ENCODE measurements at regions not wholly inside any gene's neighbourhood (a gene's known extent, or its start where the extent isn't known, plus 50 kb on each side); places are given as distances from the start of the nearest gene placed in this dataset.

DNA sequence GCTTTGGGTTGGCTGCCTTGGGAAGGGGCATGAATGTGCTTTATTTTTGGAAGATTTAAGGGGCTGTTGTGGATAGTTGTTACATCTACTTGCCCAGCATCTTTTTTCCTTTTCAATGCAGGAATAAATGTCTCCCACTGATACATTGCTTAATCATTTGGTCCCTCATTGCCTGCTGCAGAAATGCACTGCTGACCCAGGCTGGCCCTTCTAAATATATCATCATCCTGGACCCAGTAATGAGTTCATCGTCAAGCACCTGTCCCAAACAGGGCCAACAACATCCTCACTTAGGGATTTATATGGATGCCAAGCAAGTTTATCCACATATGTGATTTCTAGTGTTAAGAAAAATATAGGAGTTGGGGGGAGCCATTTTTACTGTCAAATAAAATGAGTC lies 67.2 kb downstream of the ASCL1 start (continued):
- TF ChIP-seq, protein P1, sequence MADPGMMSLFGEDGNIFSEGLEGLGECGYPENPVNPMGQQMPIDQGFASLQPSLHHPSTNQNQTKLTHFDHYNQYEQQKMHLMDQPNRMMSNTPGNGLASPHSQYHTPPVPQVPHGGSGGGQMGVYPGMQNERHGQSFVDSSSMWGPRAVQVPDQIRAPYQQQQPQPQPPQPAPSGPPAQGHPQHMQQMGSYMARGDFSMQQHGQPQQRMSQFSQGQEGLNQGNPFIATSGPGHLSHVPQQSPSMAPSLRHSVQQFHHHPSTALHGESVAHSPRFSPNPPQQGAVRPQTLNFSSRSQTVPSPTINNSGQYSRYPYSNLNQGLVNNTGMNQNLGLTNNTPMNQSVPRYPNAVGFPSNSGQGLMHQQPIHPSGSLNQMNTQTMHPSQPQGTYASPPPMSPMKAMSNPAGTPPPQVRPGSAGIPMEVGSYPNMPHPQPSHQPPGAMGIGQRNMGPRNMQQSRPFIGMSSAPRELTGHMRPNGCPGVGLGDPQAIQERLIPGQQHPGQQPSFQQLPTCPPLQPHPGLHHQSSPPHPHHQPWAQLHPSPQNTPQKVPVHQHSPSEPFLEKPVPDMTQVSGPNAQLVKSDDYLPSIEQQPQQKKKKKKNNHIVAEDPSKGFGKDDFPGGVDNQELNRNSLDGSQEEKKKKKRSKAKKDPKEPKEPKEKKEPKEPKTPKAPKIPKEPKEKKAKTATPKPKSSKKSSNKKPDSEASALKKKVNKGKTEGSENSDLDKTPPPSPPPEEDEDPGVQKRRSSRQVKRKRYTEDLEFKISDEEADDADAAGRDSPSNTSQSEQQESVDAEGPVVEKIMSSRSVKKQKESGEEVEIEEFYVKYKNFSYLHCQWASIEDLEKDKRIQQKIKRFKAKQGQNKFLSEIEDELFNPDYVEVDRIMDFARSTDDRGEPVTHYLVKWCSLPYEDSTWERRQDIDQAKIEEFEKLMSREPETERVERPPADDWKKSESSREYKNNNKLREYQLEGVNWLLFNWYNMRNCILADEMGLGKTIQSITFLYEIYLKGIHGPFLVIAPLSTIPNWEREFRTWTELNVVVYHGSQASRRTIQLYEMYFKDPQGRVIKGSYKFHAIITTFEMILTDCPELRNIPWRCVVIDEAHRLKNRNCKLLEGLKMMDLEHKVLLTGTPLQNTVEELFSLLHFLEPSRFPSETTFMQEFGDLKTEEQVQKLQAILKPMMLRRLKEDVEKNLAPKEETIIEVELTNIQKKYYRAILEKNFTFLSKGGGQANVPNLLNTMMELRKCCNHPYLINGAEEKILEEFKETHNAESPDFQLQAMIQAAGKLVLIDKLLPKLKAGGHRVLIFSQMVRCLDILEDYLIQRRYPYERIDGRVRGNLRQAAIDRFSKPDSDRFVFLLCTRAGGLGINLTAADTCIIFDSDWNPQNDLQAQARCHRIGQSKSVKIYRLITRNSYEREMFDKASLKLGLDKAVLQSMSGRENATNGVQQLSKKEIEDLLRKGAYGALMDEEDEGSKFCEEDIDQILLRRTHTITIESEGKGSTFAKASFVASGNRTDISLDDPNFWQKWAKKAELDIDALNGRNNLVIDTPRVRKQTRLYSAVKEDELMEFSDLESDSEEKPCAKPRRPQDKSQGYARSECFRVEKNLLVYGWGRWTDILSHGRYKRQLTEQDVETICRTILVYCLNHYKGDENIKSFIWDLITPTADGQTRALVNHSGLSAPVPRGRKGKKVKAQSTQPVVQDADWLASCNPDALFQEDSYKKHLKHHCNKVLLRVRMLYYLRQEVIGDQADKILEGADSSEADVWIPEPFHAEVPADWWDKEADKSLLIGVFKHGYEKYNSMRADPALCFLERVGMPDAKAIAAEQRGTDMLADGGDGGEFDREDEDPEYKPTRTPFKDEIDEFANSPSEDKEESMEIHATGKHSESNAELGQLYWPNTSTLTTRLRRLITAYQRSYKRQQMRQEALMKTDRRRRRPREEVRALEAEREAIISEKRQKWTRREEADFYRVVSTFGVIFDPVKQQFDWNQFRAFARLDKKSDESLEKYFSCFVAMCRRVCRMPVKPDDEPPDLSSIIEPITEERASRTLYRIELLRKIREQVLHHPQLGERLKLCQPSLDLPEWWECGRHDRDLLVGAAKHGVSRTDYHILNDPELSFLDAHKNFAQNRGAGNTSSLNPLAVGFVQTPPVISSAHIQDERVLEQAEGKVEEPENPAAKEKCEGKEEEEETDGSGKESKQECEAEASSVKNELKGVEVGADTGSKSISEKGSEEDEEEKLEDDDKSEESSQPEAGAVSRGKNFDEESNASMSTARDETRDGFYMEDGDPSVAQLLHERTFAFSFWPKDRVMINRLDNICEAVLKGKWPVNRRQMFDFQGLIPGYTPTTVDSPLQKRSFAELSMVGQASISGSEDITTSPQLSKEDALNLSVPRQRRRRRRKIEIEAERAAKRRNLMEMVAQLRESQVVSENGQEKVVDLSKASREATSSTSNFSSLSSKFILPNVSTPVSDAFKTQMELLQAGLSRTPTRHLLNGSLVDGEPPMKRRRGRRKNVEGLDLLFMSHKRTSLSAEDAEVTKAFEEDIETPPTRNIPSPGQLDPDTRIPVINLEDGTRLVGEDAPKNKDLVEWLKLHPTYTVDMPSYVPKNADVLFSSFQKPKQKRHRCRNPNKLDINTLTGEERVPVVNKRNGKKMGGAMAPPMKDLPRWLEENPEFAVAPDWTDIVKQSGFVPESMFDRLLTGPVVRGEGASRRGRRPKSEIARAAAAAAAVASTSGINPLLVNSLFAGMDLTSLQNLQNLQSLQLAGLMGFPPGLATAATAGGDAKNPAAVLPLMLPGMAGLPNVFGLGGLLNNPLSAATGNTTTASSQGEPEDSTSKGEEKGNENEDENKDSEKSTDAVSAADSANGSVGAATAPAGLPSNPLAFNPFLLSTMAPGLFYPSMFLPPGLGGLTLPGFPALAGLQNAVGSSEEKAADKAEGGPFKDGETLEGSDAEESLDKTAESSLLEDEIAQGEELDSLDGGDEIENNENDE (IDR thresholded peaks at IDR 0.05; ENCODE audit: insufficient replicate concordance, low read length): no peak
- TF ChIP-seq SP1 (IDR thresholded peaks at IDR 0.05; ENCODE audit: low read depth, low read length) (no peak), SIRT6 (IDR thresholded peaks at IDR 0.05; ENCODE audit: low read length) (no peak), SIX5 (IDR thresholded peaks at IDR 0.05; ENCODE audit: low read depth, low read length) (no peak), SAP30 (IDR thresholded peaks at IDR 0.05; ENCODE audit: insufficient read depth, insufficient replicate concordance, low read length) (no peak), RFX5 (IDR thresholded peaks at IDR 0.05; ENCODE audit: borderline replicate concordance, low read depth, low read length) (no peak), GABPA (IDR thresholded peaks at IDR 0.05; ENCODE audit: borderline replicate concordance, insufficient read depth, low read length) (no peak)
- TF ChIP-seq, protein P2, sequence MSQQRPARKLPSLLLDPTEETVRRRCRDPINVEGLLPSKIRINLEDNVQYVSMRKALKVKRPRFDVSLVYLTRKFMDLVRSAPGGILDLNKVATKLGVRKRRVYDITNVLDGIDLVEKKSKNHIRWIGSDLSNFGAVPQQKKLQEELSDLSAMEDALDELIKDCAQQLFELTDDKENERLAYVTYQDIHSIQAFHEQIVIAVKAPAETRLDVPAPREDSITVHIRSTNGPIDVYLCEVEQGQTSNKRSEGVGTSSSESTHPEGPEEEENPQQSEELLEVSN (IDR thresholded peaks at IDR 0.05): no peak
